Pons (tissue), 1 donor: ENCODE measurements at regions not wholly inside any gene's neighbourhood (a gene's known extent, or its start where the extent isn't known, plus 50 kb on each side); places are given as distances from the start of the nearest gene placed in this dataset.

ENCODE experiments used
- DNase-seq: peaks from one replicate; pipeline ENCODE4 v3.0.0-alpha.2; 2016; ENCODE audit warnings: low spot score

GRCh38 chr21:22399681-22400514 lies 1401.7 kb downstream of the NCAM2 start:
- DNase-seq: no peak

GRCh38 chr21:22409571-22409970 lies 1411.4 kb downstream of the NCAM2 start:
- no peak for DNase-seq

- no peak for DNase-seq
Measured at GRCh38 chr21:22416555-22416954, 1418.3 kb downstream of the NCAM2 start.

GRCh38 chr21:22421416-22422180 lies 1423.4 kb downstream of the NCAM2 start:
- no peak for DNase-seq

GRCh38 chr21:22438428-22439086 lies 1440.3 kb downstream of the NCAM2 start:
- no peak for DNase-seq

- DNase-seq: no peak
Measured at GRCh38 chr21:22444990-22445389, 1446.8 kb downstream of the NCAM2 start.

- DNase-seq: no peak
Measured at GRCh38 chr21:22450507-22450906, 1452.3 kb downstream of the NCAM2 start.

GRCh38 chr21:22456241-22456640 lies 1458.0 kb downstream of the NCAM2 start:
- no peak for DNase-seq

- no peak for DNase-seq
Measured at GRCh38 chr21:22468893-22469292, 1470.7 kb downstream of the NCAM2 start.

- no peak for DNase-seq
Measured at GRCh38 chr21:22474403-22474802, 1476.2 kb downstream of the NCAM2 start.

- DNase-seq: no peak
Measured at GRCh38 chr21:22476214-22476613, 1478.0 kb downstream of the NCAM2 start.

GRCh38 chr21:22476726-22477646 lies 1478.8 kb downstream of the NCAM2 start:
- no peak for DNase-seq

- no peak for DNase-seq
Measured at GRCh38 chr21:22490049-22490448, 1491.8 kb downstream of the NCAM2 start.

GRCh38 chr21:22516230-22516629 lies 1518.0 kb downstream of the NCAM2 start:
- no peak for DNase-seq

- DNase-seq: no peak
Measured at GRCh38 chr21:22535630-22536029, 1537.4 kb downstream of the NCAM2 start.

GRCh38 chr21:22536509-22536908 lies 1538.3 kb downstream of the NCAM2 start:
- DNase-seq: no peak

GRCh38 chr21:22544747-22545146 lies 1546.5 kb downstream of the NCAM2 start:
- DNase-seq: no peak

GRCh38 chr21:22552390-22552789 lies 1554.2 kb downstream of the NCAM2 start:
- DNase-seq: no peak

GRCh38 chr21:22554690-22555316 lies 1556.6 kb downstream of the NCAM2 start:
- DNase-seq: no peak

GRCh38 chr21:22556829-22557228 lies 1558.6 kb downstream of the NCAM2 start:
- no peak for DNase-seq

GRCh38 chr21:22561946-22562345 lies 1563.7 kb downstream of the NCAM2 start:
- DNase-seq: no peak
